Transverse colon (tissue), 3 donors: ENCODE measurements at regions not wholly inside any gene's neighbourhood (a gene's known extent, or its start where the extent isn't known, plus 50 kb on each side); places are given as distances from the start of the nearest gene placed in this dataset.

Experiments
- POLR2A ChIP-seq: fragments of 450-650 bp; IDR thresholded peaks from one replicate; pipeline ENCODE4 v1.6.1; 2016; ENCODE audit warnings: antibody characterized with exemption, mild to moderate bottlenecking, moderate library complexity
- TF ChIP-seq, protein P1 (sequence below), 5 experiments: fragments of 200-600 bp in 3 of 5; fragments of 450-650 bp in 2 of 5; sonication (generic) in 3 of 5; IDR thresholded peaks; 1 replicate in 2 of 5; 2 replicates in 3 of 5; pipeline ENCODE4 v1.5.1; 2016 to 2017; ENCODE audit warnings: antibody characterized with exemption in 5 of 5, inconsistent platforms in 3 of 5, mild to moderate bottlenecking in 2 of 5, moderate library complexity in 1 of 5

- TF ChIP-seq, protein P1, sequence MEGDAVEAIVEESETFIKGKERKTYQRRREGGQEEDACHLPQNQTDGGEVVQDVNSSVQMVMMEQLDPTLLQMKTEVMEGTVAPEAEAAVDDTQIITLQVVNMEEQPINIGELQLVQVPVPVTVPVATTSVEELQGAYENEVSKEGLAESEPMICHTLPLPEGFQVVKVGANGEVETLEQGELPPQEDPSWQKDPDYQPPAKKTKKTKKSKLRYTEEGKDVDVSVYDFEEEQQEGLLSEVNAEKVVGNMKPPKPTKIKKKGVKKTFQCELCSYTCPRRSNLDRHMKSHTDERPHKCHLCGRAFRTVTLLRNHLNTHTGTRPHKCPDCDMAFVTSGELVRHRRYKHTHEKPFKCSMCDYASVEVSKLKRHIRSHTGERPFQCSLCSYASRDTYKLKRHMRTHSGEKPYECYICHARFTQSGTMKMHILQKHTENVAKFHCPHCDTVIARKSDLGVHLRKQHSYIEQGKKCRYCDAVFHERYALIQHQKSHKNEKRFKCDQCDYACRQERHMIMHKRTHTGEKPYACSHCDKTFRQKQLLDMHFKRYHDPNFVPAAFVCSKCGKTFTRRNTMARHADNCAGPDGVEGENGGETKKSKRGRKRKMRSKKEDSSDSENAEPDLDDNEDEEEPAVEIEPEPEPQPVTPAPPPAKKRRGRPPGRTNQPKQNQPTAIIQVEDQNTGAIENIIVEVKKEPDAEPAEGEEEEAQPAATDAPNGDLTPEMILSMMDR (IDR thresholded peaks at IDR 0.05), result no peak
- no peak for TF ChIP-seq POLR2A
Observed at GRCh38 chr5:141753971-141754713, 72.1 kb upstream of the ARAP3 start.
